Adipose tissue (tissue), 3 donors: ENCODE measurements at regions not wholly inside any gene's neighbourhood (a gene's known extent, or its start where the extent isn't known, plus 50 kb on each side); places are given as distances from the start of the nearest gene placed in this dataset.
"Not testable (repeated sequence)": the region's sequence is repeated elsewhere in the genome, so short reads cannot be mapped to it uniquely, and the experiment has no call there.

Experiments used
- H3K27ac ChIP-seq: one replicate; pipeline ENCODE4 v1.5.1; 2013; ENCODE audit warnings: low read depth, low read length
- WGBS, 3 donors: extraction: QIAGEN DNeasy Blood & Tissue Kit; methylation state at CpG; one replicate each; pipeline ENCODE4 v1.1.7; 2013; 5-methylcytosine and 5-hydroxymethylcytosine counted together
- donor health status: healthy with polysubstance abuse.
- donor health status: Bipolar disorder and iron deficiency.
- donor health status: healthy.

DNA sequence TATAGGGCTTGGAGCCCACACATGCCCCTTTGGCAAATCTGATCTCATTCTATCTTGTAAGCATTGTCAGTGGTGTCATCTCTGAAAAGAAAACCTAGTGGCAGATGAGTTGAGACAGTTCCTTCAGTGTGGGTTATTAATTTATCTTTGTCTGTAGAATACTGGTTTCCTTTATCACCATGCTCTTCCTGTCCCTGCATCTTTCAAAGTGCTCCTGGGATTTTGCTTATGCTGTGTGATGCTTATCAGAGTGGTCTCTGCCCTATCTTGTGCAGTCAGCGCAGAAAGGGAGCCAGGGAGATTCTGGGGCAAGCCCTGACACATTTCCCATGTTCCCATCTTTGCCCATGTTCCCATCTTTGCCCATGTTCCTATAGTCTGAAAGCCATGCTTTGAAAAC, 402.9 kb downstream of the RWDD3 start:
- WGBS, 3 donors: 67 to 88% (median 76%) methylated on average over 1 of the region's 1 CpG
- no peak overlapping the region for H3K27ac ChIP-seq

DNA sequence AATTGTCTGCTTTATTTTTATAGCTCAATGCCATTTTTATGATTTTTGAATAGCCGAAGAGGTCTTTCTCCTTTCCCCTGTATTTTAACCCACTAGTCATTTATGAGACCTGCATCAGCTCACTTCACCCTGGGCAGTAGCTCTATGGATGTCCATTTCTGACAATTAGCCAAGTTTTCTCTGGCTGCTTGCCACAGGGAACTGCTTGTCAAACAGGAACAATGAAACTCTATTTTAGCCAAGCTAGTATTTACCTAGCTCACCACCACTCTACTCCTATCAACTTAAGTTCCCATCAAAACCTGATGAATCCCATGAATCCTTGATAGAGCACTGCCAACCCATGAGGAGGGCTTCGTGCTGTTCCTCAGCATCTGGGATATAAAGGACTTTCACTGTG, 406.7 kb downstream of the RWDD3 start:
- H3K27ac ChIP-seq: no peak overlapping the region
- 31 to 53% (median 37%) methylated on average over 2 of the region's 2 CpGs for whole genome bisulfite sequencing, 3 donors

DNA sequence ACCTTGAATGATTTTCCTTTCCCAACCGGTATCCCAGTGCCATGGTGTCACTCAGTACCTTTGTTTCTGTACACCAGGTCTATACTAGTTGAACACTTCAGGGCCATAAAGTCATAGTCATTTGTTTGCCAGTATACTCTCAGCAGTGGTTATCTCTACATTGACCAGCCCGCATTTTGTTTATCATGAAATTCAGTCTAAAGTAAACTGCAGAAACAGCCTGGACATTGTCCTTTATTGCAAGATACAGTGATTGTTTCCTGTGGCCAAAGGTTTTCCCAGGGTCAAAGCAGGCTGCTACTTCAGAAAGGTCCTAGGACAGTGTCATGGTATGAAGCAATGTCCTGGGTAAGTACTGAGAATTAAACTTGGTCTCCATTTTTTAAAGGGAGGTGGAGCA, 407.4 kb downstream of the RWDD3 start:
- 18 to 65% (median 61%) methylated on average over 2 of the region's 2 CpGs for WGBS, 3 donors
- H3K27ac ChIP-seq: no peak overlapping the region

GRCh38 chr1:95642035-95642434, 408.0 kb downstream of the RWDD3 start:
- WGBS, 3 donors: 80 to 94% (median 88%) methylated on average over 2 of the region's 2 CpGs
- H3K27ac ChIP-seq: no peak overlapping the region

- WGBS, 3 donors: 64 to 77% (median 67%) methylated on average over 3 of the region's 3 CpGs
- H3K27ac ChIP-seq: no peak overlapping the region
Observed at GRCh38 chr1:95643071-95643470, 409.1 kb downstream of the RWDD3 start.

DNA sequence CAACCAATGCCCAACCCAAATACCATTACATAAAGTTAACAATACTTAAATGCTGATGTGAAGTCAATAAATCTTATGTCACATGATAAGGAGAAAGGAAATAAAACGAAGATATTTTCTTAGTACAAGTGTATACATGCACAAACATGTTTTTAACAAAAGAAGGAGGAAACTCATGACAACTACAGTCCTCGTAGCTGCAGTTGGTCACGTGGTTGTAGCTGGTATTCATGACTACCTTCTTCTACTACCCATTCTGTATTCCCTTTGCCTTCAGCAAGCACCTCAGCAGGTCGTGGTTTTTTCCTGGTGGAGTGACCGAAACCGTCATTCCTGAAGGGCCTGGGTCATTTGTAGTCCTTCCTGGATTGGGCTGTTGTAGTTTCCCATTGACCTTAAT, 411.1 kb downstream of the RWDD3 start:
- not testable (repeated sequence) for H3K27ac ChIP-seq
- 79 to 88% (median 80%) methylated on average over 6 of the region's 6 CpGs for WGBS, 3 donors

GRCh38 chr1:95650631-95651030, 416.6 kb downstream of the RWDD3 start:
- 83 to 88% (median 86%) methylated on average over 3 of the region's 3 CpGs for WGBS, 3 donors
- H3K27ac ChIP-seq: no peak overlapping the region

DNA sequence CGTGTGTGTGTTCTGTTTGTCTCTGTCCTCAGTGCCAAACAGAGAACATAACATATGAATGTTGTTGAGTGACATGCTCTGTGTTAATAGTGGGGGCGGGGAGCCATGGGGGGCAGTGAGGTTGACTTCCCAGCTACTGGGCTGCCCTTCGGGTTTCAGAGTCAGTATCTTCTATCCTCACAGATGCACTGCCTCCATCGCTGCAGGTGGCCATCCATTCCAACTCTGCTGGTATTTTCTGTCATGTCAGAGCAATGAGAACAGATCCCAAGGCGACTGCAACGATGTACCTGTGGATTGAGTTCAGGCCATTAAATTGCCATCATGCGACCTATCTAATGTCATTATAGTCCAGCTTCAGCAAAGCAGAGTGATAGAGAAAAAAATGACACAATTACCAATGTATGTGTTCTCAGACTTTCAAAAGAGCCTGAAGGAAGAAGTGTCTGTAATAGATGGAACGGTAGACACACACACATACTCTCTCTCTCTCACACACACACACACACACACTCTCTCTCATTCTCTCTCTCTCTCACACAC, 418.5 kb downstream of the RWDD3 start:
- WGBS, 3 donors: 71 to 76% (median 74%) methylated on average over 8 of the region's 8 CpGs
- no peak overlapping the region for H3K27ac ChIP-seq

GRCh38 chr1:95653618-95654017, 419.6 kb downstream of the RWDD3 start:
- WGBS, 3 donors: 58 to 67% (median 59%) methylated on average over 4 of the region's 4 CpGs

GRCh38 chr1:95655321-95656020, 421.5 kb downstream of the RWDD3 start:
- 52 to 61% (median 58%) methylated on average over 7 of the region's 7 CpGs for WGBS, 3 donors
- H3K27ac ChIP-seq: no peak overlapping the region

More at GRCh38 chr1:95653618-95654017, 419.6 kb downstream of the RWDD3 start:
- no peak overlapping the region for H3K27ac ChIP-seq

GRCh38 chr1:95657248-95657647, 423.2 kb downstream of the RWDD3 start:
- WGBS, 3 donors: 74 to 84% (median 83%) methylated on average over 4 of the region's 4 CpGs
- no peak overlapping the region for H3K27ac ChIP-seq

DNA sequence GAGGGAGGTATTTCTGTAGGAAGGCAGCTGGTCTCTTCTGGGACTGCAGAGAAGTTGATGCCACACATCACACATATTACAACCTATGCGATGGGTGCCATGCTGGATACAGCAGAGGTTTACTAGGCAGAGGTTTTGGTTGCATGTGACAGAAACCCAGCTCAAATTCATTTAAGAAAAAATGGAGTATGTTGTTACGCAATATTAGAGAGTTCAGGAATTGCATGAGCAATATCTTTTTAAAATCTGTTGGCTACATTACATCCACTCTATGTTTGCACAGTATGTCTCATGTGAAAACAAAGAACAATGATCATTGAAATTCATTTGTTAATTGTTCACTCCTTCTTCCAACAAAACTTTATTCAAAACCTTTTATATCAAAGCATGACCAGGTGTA, 425.2 kb downstream of the RWDD3 start:
- WGBS, 3 donors: 94 to 99% (median 94%) methylated on average over 2 of the region's 2 CpGs
- no peak overlapping the region for H3K27ac ChIP-seq

DNA sequence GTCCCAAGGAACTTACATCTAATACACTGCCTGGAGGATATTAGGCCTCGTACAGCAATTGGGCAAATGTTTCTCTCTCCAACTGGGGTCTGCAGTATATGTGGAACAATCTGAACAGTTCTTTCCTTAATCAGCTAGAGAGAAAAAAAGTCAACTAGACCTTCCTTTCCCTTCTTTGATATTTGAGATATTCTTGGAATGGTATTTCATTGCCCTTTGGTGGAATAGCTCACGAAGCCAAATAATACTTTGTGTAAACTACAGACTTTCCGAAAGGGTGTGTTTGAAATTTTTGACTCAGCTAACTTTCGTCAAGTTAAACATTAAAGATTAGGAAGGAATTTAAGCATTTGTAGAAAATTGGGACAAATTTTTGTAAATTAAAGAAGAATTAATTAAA, 425.6 kb downstream of the RWDD3 start:
- H3K27ac ChIP-seq: no peak overlapping the region
- 38 to 70% (median 66%) methylated on average over 4 of the region's 4 CpGs for WGBS, 3 donors

DNA sequence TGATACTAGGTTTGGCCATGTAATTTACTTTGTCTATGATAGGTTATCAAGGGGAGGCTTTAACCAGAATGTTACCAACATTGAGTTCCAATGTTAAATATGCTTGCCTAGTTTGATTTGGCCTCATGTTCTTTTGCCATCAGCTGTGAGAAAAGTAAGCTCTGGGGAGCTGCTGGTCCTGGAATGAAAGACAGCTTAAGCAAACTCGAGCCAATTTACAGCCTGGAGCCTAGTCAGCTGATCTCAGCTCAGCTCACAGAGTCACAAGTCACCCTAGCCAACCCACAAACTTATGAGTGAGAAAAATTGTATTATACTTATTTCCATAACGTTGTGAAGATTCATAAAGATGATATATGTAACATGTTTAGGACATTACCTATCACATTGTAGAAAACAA, 426.7 kb downstream of the RWDD3 start:
- H3K27ac ChIP-seq: no peak overlapping the region
- WGBS, 3 donors: 24 to 52% (median 49%) methylated on average over 2 of the region's 2 CpGs

DNA sequence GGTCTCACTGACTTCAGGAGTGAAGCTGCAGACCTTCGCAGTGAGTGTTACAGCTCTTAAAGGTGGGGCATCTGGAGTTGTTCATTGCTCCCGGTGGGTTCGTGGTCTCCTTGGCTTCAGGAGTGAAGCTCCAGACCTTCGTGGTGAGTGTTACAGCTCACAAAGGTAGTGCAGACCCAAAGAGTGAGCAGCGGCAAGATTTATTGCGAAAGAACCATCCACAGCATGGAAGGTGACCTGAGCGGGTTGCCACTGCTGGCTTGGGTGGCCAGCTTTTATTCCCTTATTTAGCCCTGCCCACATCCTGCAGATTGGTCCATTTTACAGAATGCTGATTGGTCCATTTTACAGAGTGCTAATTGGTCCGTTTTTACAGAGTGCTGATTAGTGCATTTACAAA, 429.5 kb downstream of the RWDD3 start:
- WGBS, 3 donors: 81 to 91% (median 89%) methylated on average over 8 of the region's 8 CpGs
- H3K27ac ChIP-seq: not testable (repeated sequence)

GRCh38 chr1:95668165-95668564, 434.2 kb downstream of the RWDD3 start:
- 70 to 79% (median 75%) methylated on average over 3 of the region's 3 CpGs for WGBS, 3 donors
- no peak overlapping the region for H3K27ac ChIP-seq

DNA sequence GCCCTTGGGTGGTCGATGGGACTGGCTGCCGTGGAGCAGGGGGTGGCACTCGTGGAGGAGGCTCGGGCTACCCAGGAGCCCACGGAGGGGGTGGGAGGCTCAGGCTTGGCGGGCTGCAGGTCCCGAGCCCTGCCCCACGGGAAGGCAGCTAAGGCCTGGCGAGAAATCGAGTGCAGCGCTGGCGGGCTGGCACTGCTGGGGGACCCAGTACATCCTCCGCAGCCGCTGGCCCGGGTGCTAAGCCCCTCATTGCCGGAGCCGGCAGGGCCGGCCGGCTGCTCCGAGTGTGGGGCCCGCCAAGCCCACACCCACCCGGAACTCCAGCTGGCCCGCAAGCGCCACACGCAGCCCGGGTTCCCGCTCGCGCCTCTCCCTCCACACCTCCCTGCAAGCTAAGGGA, 435.6 kb downstream of the RWDD3 start:
- not testable (repeated sequence) for H3K27ac ChIP-seq
- WGBS, 3 donors: 93 to 95% (median 94%) methylated on average over 20 to 29 of the region's 29 CpGs

DNA sequence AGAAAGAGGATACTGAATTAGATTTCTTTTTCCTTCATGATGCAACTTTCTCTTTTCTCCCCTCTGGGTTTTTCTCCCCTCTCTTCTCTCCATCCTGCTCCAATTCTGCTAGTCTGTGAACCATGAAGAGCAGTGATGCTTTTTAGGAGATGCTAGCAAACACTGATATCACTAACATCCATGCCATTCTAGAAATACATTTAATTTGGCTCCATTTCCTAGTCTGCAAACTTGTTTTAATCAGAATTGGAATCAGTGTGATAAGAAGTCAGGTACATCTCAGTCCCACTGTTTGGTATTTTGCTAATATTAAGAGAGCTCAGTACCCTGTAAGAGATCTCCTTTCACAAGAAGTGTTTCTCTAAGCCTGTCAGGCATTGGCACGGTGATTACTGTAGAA, 437.1 kb downstream of the RWDD3 start:
- whole genome bisulfite sequencing, 3 donors: 72 to 86% (median 75%) methylated on average over 1 of the region's 1 CpG

DNA sequence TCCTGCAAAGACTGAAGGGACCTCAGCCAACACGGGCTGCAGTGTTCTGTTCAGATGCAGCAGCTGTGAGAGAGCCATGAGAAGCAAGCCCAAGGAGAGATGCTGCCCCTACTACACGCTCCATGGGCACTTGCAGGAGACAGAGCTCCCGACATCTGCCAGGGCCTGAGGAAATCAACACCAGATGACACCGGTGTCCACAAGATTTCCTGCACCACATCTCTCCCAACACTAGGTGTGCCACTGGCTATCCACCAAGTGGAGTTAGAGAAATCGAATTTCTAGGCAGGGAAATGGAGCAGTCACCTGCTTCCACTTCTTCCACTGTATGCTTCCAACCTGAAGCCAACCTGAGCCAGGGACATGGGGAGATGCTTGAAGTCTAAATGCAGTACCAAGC, 445.3 kb downstream of the RWDD3 start:
- no peak overlapping the region for H3K27ac ChIP-seq
- 75 to 83% (median 81%) methylated on average over 5 of the region's 5 CpGs for WGBS, 3 donors

More for the DNA sequence above, 437.1 kb downstream of the RWDD3 start:
- H3K27ac ChIP-seq: no peak overlapping the region

- 18 to 42% (median 30%) methylated on average over 2 of the region's 2 CpGs for WGBS, 3 donors
- no peak overlapping the region for H3K27ac ChIP-seq
Observed at GRCh38 chr1:95685081-95685480, 451.1 kb downstream of the RWDD3 start.
